Medulla oblongata (tissue), 1 donor: ENCODE measurements at regions not wholly inside any gene's neighbourhood (a gene's known extent, or its start where the extent isn't known, plus 50 kb on each side); places are given as distances from the start of the nearest gene placed in this dataset.
"Not testable (repeated sequence)": the region's sequence is repeated elsewhere in the genome, so short reads cannot be mapped to it uniquely, and the experiment has no call there.

Source experiments
- DNase-seq: peaks from one replicate; pipeline ENCODE4 v3.0.0-alpha.2; 2015; ENCODE audit errors: extremely low spot score

DNA sequence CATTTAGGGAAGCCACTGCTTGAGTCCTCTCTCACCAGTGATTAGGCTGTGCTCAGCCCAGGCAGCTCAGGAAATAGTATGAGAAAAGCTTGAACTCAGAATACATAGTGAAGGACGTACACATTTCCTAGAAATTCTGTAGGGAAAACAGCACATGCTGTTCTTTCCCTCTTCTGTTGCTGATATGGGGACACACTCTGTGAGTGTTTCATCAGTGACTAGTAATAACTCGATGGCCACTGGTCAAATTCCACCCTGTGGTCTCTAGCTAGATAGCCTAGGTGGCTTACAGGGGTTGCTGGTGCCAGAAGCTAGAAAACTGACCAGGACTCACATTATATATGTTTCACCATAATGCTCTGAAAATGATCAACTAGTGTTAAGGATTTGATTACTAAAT, 259.8 kb upstream of the SOX4 start:
- DNase-seq = no peak

GRCh38 chr6:21334651-21335050, 258.9 kb upstream of the SOX4 start:
- no peak for DNase-seq

DNA sequence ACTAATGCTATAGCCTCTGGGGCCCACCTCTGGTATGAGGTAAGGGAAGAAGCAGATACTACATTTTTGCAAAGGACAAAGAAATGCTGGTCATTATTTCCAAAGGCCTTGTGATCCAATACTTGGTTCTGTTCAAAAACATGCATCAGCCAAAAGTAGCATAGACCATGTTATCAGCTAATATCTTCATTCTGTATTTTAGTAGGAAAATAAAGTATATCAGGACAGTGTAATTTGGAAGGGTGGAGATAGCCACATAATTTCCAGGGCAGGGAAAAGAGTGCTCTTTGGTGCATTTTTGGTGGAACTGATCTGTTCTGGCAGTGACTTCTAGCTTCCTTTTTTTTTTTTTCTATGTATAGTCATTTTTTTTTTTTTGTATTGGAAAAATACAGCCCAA, 258.0 kb upstream of the SOX4 start:
- no peak for DNase-seq

DNA sequence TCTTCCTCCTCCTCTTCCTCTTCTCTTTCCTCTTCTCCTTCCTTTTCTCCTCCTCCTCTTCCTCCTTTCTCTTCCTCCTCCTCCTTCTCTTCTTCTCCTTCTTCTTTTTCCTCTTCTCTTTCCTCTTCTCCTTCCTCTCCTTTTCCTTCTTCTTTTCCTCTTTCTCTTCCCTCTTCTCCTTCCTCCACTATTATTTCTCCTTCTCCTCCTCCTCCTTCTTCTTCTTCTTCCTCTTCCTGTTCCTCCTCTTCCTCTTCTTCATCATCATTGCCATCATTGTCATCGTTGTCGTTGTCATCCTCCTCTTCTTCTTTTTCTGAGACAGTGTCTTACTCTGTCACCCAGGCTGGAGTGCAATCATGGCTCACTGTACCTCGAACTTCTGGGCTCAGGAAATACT, 256.3 kb upstream of the SOX4 start:
- no peak for DNase-seq

GRCh38 chr6:21340573-21340972, 253.0 kb upstream of the SOX4 start:
- no peak for DNase-seq

- no peak for DNase-seq
Measured at GRCh38 chr6:21341910-21342309, 251.6 kb upstream of the SOX4 start.

- no peak for DNase-seq
Measured at GRCh38 chr6:21342501-21342900, 251.1 kb upstream of the SOX4 start.

DNA sequence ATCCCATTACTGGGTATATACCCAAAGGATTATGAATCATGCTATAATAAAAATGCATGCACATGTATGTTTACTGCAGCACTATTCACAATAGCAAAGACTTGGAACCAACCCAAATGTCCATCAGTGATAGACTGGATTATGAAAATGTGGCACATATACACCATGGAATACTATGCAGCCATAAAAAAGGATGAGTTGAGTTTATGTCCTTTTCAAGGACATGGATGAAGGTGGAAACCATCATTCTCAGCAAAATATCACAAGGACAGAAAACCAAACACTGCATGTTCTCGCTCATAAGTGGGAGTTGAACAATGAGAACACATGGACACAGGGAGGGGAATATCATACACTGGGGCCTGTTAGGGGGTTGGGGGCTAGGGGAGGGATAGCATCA, 247.8 kb upstream of the SOX4 start:
- DNase-seq = not testable (repeated sequence)

DNA sequence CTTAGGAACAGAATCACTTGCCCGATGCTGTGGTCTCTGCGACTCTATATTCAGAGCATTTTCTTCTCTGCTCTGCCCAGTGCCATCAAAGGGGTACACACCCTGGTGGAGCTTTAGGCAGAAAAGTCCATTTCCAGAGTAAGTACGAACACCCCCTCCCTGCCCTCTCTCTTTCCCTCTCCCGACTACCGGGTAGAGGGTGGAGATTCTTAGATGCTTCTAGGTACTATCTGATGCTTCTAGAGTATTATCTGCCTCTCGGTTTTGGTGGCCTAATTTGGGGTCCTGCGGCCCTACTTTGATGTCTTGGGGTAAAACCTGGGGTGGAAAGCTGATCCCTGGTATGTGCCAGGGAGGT, 245.4 kb upstream of the SOX4 start:
- no peak for DNase-seq

GRCh38 chr6:21348504-21349195, 244.9 kb upstream of the SOX4 start:
- DNase-seq = no peak

DNA sequence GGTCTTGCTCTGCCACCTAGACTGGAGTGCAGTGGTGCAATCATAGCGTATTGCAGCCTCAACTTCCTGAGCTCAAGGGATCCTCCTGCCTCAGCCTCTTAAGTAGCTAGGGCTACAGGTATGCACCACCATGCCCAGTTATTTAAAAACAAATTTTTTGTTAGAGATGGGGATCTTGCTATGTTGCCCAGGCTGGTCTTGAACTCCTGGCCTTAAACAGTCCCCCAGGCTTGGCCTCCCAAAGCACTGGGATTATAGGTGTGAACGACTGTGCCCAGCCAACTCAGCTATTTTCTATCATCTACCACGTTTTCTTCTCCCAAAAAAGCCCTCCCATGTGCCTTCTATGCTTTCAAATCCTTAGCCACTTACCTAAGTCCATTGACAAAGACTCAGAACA, 243.7 kb upstream of the SOX4 start:
- DNase-seq = no peak

DNA sequence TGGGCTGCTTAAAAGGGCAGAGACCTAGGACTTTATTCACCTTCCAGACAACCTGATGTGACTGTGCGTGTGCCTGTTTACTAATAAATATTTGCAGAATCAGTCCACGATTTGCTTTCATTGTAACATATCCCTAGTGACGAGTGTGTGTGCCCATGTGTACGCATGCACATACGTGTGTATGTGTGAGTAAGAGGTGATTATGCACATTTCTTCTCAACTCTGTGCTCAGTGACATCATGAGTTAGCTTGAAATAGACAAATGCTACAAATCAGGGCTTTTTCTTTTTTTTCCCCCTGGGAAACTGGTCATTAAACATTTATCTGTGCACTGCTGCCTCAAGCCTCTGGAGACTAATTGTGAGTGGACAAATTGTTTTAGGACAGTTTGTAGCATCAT, 242.6 kb upstream of the SOX4 start:
- DNase-seq = no peak

GRCh38 chr6:21352131-21352530, 241.4 kb upstream of the SOX4 start:
- no peak for DNase-seq

DNA sequence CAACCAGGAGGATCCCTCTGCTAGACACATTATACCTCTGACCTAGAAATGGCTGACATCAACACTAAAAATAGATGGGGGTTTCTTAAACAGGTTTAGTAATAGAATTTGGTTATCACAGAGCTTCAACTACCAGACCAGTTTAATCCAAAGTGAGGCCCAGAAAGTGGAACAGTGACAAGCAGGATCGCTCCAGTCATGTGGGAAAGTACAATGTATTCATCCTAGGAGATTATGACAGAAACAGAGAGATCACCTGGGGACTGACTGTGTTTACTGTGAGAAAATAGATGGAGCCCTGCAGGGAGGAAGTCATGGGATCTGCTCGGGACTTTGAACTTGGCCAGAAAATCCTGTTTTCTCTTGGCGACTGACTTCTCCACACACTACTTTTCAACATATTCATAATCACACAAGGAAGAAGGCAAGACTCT, 238.7 kb upstream of the SOX4 start:
- DNase-seq = no peak

- no peak for DNase-seq
Measured at GRCh38 chr6:21355638-21356037, 237.9 kb upstream of the SOX4 start.

GRCh38 chr6:21357262-21357661, 236.3 kb upstream of the SOX4 start:
- no peak for DNase-seq

DNA sequence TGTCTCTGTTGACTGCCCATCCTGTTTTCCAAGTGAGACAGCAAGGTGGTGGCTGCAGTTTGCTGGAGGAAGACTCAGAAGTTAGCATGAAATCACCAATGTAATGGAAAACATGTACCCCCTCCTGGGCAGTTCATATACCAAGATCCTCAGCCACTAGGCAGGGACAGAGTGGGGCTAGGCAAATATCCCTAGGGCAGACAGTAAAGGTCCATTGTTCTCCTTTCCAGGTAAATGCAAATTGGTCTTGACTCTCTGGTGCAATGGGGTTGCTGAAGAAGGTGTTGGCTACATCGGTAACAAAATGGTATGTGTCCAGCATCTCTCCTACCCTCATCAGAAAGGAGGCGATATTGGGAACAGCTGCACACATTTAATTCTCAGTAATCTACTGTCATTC, 233.6 kb upstream of the SOX4 start:
- DNase-seq = no peak

DNA sequence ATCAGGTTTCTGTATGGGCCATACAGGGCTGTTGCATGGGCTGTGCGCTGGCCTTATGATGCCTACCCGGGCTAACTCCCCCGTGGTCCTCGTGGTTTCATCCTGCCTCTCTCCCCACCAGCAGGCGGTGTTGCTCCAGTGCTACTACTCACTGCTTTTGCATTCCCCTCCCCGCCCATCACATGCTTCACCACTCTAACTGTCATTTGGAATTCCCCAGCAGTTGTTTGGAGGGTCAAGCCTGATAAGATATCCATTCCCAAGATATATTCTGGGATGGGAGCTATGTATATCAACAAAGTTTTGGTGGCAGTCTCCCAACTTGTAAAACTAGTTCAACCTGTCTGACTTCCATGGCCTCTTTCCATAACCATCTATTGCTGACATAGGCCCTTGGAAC, 233.2 kb upstream of the SOX4 start:
- DNase-seq = no peak

- no peak for DNase-seq
Measured at GRCh38 chr6:21367148-21367547, 226.4 kb upstream of the SOX4 start.

GRCh38 chr6:21367649-21368154, 225.8 kb upstream of the SOX4 start:
- no peak for DNase-seq

- DNase-seq = no peak
Measured at GRCh38 chr6:21371061-21371460, 222.5 kb upstream of the SOX4 start.

- DNase-seq = no peak
Measured at GRCh38 chr6:21371676-21372171, 221.8 kb upstream of the SOX4 start.

DNA sequence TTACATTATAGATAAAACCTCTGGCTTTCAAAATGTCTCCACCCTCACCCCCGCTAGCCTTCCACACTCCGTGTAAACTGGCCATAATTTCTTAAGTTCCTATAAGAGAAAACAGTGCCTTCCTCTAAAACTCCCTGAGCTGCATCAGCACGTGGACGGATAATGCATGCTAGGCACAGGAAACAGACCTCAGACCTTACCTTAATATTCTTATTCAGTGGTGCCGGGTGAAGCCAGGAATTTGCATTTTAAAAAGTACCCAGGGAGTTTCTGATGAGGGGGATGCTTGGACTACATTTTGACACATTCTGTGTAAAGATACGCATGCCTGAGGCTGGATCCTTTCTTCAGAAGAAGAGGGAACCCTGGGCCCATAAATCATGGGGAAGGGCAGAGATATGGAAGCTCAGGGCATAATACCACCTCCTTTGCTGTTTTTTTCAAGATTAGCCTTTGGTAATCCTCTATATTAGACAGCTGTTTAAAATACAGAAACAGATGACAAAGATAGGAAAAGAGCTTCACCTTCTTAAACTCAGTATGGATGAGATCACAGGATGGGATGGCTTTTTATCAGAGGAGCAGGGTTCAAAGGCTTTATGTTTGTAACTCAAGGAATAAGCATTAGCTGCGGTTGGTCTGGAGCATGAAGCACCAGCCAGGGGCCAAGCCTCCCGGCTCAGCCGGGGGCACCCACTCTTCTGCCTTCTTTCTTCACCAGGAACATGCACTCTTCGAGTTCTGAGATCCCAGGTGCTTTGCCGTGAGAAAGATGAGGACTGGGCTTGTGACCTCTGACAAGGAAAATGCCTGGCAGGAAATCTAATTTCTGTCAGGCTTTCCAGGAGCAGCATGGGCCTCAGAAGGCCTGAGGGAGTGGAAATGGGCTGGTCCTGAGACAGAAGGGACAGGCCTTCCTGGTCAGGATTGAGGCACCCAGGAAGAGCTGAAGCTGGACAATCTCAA, 218.1 kb upstream of the SOX4 start:
- no peak for DNase-seq
